HFF-Myc (cell line): ENCODE measurements at regions not wholly inside any gene's neighbourhood (a gene's known extent, or its start where the extent isn't known, plus 50 kb on each side); places are given as distances from the start of the nearest gene placed in this dataset.

ENCODE experiments used
- DNase-seq: peaks from one replicate; pipeline ENCODE4 v3.0.0-alpha.2; 2011; ENCODE audit warnings: low read depth; ENCODE audit errors: extremely low read depth
- H3K4me3 ChIP-seq: replicated peaks from 2 replicates; pipeline ENCODE4 v1.5.1; 2011; ENCODE audit warnings: low read depth, mild to moderate bottlenecking, control low read depth, low read length
- TF ChIP-seq, protein P1 (sequence below): IDR thresholded peaks from 2 replicates; pipeline ENCODE4 v1.5.1; 2012; ENCODE audit warnings: mild to moderate bottlenecking, low read depth, low read length, control low read depth; ENCODE audit errors: missing control alignments

DNA sequence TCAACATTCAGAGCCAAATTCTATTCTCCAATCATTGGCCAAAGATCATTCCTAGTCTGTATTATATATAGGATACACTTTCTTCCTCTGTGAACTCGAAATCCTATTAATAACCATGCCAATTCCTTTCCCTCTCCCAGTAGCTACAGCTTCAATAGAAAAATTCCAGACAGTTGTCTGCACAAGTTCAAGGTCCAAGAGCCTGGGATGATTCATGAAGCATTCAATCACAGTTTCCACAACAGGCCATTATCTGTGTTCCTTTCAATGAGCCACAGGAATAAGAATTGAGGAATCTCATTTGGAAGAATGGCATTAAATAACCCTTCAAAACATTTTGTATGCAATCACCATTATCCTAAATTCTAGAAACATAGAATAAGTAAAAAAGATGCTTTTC, 437.4 kb downstream of the RMST start:
- TF ChIP-seq, protein P1, sequence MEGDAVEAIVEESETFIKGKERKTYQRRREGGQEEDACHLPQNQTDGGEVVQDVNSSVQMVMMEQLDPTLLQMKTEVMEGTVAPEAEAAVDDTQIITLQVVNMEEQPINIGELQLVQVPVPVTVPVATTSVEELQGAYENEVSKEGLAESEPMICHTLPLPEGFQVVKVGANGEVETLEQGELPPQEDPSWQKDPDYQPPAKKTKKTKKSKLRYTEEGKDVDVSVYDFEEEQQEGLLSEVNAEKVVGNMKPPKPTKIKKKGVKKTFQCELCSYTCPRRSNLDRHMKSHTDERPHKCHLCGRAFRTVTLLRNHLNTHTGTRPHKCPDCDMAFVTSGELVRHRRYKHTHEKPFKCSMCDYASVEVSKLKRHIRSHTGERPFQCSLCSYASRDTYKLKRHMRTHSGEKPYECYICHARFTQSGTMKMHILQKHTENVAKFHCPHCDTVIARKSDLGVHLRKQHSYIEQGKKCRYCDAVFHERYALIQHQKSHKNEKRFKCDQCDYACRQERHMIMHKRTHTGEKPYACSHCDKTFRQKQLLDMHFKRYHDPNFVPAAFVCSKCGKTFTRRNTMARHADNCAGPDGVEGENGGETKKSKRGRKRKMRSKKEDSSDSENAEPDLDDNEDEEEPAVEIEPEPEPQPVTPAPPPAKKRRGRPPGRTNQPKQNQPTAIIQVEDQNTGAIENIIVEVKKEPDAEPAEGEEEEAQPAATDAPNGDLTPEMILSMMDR: no peak
- DNase-seq: no peak
- H3K4me3 ChIP-seq: no peak overlapping the region

DNA sequence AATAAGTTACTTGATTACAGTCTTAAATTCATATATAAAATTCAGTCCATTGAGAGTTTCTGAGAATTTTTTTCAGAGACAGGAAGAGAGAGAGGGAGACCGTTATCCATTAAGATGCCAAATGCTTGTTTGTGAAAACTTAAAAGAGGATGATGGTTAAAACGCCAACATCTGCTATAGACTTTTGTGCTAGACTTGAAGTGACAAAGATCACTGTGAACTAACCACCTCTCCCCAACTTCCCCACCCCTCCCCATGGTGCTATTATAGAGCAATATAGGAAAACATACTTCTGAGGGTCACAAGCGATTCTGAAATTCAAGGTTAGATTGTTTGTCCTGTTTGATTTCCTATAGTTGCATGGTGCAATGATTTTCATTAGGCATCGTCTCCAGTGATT, 440.8 kb downstream of the RMST start:
- DNase-seq: no peak
- no peak overlapping the region for H3K4me3 ChIP-seq
- TF ChIP-seq, protein P1: no peak

DNA sequence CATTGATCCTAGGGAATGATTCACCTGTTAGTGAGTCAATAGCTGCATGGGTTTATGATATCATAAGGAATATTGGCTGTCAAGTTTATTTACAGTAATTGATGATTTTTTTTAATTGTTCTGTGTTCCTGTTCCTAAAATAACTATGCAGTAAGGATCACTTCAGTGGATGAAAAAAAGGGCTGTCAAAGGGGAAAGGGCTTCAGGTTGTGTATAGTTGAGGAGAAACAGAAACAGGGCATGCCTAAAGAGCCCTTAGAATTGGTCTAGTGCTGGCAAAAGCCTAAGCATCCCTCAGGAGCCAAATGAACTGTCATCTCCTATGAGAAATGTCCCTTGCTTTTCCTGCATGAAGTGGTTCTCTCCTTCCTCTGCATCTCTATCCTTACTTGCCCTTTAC, 444.9 kb downstream of the RMST start:
- no peak overlapping the region for H3K4me3 ChIP-seq
- DNase-seq: no peak
- TF ChIP-seq, protein P1: no peak

DNA sequence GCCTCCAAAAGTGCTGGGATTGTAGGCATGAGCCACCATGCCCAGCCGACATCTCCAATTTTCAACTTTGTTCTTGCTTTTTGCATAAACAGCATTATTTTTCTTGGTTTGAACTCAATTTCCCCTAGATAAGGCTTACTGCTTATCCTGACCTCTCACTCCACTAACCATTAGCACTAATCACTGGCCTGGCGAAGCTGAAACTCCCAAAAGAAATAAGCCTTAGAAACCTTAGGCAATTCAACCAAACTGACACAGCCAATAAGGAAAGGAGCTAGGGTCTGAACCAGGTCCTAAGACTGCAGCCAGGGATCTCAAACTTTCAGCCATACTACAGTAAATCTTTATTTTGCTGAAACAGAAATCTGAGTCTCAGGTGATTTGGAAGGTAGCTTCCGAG, 448.0 kb downstream of the RMST start:
- TF ChIP-seq, protein P1: no peak
- no peak overlapping the region for H3K4me3 ChIP-seq
- DNase-seq: no peak

DNA sequence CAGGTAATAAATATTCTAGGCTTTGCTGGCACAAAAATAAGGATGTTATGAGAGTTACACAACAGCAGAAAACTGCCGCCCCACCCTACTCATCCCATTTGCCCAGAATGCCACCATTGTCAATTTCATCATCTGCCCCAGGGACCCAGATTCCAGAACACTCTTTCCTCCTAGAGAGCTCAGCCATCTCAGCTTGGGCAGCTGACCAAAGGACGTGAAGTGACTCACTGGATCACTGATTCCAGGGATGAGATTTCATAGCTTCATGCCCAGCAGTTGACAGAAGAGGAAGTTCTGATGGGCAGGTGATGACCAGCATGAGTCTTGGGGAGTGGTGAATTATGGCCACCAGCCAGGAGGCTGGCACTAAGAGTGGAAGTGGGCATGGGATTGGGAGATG, 450.3 kb downstream of the RMST start:
- H3K4me3 ChIP-seq: no peak overlapping the region
- DNase-seq: no peak
- TF ChIP-seq, protein P1: no peak

DNA sequence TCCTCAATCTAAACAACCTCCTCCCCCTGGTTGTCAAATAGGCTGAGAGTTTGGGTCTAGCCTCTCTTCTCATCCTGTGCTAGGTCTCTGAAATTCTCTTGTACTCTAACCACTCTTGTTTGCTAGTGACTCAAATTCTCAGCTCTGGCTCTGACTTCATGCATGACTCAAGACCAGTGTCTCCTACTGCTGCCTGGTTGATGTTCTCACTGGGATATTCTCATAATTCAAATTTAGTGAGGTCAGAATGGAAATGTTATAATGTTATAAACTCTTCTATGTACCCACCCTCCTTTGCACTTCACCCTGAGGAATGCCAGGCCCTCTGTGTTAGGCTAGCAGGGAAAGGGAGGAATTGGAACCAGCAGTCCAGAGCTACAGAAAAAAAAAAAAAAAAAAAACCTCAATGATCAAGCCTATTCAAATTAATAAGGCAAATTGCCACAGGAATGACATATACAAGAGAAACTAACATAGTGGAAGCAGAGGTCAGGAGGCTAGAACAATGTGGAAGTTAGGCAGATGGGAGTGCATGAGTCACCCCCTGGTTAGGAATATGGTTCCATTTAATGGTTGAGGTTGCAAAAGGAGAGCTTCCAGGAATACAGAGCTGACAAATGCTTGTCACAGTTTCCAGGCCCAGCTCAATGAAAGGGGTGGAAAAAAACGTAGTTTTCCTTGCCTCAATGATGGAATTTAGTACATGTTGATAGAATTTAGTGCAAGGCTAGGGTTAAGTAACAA, 459.5 kb downstream of the RMST start:
- TF ChIP-seq, protein P1: no peak
- DNase-seq: peak; percentile 74
- no peak overlapping the region for H3K4me3 ChIP-seq

DNA sequence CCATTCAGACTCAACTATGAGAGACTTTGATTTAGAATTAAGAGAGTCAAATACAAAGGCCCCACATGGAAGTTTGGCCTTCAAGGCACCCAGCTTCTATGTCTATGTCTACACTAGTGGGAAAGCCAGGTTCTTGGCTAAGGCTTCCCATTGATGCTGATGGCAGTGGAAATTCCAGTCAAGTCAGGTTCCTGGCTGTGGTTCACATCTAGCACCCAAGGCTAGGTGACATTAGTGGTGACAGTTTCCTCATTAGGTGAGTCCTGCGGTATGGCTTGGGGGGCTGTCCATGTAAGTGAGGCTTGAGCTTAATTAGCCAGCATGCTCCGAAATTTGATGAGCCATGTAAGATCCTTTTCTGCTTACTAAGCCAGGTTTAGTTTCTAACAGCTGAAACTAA, 460.9 kb downstream of the RMST start:
- H3K4me3 ChIP-seq: no peak overlapping the region
- TF ChIP-seq, protein P1: no peak
- no peak for DNase-seq
